GM19043 (cell line): ENCODE measurements at regions not wholly inside any gene's neighbourhood (a gene's known extent, or its start where the extent isn't known, plus 50 kb on each side); places are given as distances from the start of the nearest gene placed in this dataset.
A peak's percentile ranks its signal among the peaks of the same experiment; 100 is the strongest.
"Not testable (repeated sequence)": the region's sequence is repeated elsewhere in the genome, so short reads cannot be mapped to it uniquely, and the experiment has no call there.

Experiments used
- ATAC-seq: cut with Tn5 transposase; IDR thresholded peaks from one replicate; pipeline ENCODE4 v1.9.1; 2021; ENCODE audit warnings: low read depth; ENCODE audit not compliant: unreplicated experiment

- ATAC-seq: no peak
Observed at GRCh38 chr5:112034421-112034979, 277.5 kb upstream of the NREP start.

DNA sequence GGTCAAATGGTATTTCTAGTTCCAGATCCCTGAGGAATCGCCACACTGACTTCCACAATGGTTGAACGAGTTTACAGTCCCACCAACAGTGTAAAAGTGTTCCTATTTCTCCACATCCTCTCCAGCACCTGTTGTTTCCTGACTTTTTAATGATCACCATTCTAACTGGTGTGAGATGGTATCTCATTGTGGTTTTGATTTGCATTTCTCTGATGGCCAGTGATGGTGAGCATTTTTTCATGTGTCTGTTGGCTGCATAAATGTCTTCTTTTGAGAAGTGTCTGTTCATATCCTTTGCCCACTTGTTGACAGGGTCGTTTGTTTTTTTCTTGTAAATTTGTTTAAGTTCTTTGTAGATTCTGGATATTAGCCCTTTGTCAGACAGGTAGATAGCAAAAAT lies 269.9 kb upstream of the NREP start:
- not testable (repeated sequence) for ATAC-seq

DNA sequence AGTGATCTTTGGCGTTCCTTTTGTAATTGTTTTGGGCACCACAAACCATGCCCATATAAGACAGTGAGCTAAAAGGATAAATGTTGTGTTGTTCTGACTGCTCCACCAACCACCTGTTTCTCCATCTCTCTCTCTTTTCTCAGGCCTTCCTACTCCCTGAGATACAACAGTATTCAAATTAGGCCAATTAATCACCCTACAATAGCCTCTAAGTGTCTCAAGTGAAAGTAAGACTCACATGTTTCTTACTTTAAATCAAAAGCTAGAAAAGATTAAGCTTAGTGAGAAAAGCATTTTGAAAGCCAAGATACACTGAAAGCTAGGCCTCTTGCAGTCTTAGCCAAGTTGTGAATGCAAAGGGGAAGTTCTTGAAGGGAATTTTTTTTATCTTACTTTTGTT lies 268.8 kb upstream of the NREP start:
- ATAC-seq: peak; percentile 74

GRCh38 chr5:112024769-112025168 lies 267.8 kb upstream of the NREP start:
- no peak for ATAC-seq

- ATAC-seq: no peak
Observed at GRCh38 chr5:112024221-112024620, 267.2 kb upstream of the NREP start.

- ATAC-seq: no peak
Observed at GRCh38 chr5:112023766-112024165, 266.8 kb upstream of the NREP start.

- no peak for ATAC-seq
Observed at GRCh38 chr5:112018846-112019245, 261.9 kb upstream of the NREP start.

DNA sequence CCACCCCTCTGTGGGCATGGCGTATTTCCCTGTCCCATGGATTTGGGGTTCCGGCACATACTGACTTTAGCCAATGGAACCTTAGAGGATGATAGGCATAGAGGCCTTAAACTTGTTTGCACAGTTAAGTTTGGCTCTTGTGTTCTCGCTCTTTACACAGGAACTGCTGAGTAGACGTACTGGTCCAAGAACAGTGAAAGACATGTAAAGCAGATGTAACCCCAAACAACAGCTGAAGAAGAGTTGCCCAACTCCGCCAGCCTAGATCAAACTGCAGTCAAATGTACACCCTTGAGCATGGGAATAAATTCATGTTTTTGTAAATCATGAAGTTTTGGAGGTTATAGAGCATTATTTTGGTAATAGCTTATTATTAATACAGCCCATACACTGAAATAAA lies 260.0 kb upstream of the NREP start:
- ATAC-seq: no peak

- no peak for ATAC-seq
Observed at GRCh38 chr5:112014783-112015395, 257.9 kb upstream of the NREP start.

DNA sequence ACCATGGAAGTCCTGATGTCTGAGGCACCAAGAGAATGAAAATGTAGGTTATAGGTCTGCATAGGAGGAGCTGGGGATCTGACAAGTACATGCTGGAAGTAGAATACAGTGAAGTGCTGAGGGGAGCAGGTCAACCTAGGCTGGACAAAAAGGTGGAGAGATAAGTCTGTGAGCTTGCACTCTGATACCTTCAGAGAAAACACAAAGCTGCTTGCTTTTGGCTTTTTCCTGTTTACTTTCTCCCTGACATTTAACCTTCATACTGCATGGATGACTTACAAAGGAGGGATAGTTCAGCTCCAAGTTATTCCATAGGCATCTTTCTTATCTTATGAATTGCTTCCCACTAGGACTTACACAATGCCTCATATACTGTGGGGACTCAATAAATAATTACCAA lies 256.7 kb upstream of the NREP start:
- ATAC-seq: no peak

- no peak for ATAC-seq
Observed at GRCh38 chr5:112012104-112012503, 255.1 kb upstream of the NREP start.

DNA sequence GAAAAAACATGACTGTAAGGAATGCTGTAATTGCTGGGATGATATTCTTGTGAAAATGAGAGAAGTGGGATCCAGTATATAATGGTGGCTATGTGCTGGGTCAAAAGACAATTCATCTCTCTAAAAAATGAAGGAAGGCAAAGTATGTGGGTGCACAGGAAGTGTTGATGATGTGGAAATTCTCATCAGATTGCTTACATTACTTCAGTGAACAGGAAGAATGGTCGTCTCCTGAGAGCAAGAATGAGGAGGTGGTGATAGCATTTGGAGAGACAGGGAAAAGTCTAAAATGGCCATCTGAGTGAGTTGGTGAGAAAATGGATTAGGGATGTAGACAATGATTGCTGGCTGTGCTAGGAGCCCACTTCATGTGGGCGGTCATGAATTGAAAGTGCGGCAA lies 253.5 kb upstream of the NREP start:
- no peak for ATAC-seq

GRCh38 chr5:112006721-112007120 lies 249.7 kb upstream of the NREP start:
- no peak for ATAC-seq

DNA sequence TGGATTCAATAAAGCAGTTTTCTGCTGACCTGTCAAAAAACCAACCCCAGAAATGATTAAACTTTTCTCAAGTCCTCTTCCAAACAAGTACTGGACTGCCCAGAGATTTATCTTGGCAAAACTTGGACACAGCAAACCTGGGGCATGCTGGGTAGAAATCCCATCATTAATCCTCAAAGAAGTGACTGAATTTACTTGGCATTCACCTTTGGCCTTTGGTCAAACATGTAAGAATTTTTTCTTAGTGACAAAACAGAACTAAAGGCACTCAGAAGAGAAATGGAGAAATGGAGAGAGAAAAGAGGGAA lies 248.6 kb upstream of the NREP start:
- ATAC-seq: no peak

DNA sequence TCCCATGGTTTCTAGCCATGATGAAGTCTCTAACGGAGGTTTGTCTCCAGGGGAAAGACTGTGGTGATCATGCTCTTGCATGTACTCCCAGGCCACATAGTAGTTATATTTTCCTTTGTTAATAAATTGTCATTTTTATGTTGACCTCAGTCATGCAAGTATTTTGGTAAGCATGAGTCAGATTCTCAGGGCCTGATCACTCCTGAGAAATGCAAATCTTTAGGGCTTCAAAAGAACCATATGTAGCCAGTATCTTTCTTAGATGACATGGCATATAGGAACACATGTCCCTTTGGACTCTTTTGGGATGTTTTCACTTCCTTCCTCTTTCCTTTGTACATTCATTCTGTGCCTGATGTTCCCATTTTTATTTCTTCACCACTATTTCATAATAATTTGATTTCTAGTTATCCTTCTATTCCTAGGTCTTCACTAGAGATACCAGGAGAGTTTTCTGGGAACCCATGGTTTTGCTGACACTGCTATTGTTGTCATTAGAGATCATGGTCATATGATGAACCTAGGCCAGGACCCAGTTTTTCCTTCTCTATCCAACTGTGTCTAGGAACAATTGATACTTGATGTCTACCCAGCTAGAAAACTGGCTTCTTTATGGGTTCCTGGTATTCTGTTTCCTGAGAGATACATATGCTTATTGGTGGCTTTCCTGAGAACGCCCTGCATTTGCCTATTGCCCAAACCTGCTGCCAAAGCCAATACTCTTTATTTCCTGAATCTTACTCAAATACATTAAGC lies 248.1 kb upstream of the NREP start:
- ATAC-seq: peak; percentile 94

GRCh38 chr5:112002376-112002775 lies 245.4 kb upstream of the NREP start:
- no peak for ATAC-seq

- no peak for ATAC-seq
Observed at GRCh38 chr5:111999286-111999685, 242.3 kb upstream of the NREP start.

GRCh38 chr5:111998871-111999270 lies 241.9 kb upstream of the NREP start:
- ATAC-seq: no peak

- ATAC-seq: no peak
Observed at GRCh38 chr5:111997711-111998110, 240.7 kb upstream of the NREP start.

DNA sequence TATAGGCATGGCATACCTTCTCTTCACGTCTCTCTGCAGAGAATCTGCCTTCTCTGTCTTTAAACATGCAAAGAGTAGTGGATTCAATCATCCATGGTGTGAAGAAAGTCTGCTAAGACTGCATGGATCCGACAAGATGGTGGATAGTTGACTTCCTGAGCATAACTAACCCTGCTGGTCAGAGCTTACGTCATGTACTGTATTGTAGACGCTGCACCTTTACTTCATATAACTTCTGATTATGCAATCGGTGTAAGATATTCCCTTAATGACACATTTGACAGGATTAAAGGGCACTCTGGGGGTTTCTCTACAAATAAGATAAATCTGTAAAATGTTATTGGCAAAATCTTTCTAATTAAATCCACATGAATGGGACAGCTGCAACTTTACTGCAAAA lies 240.3 kb upstream of the NREP start:
- no peak for ATAC-seq

DNA sequence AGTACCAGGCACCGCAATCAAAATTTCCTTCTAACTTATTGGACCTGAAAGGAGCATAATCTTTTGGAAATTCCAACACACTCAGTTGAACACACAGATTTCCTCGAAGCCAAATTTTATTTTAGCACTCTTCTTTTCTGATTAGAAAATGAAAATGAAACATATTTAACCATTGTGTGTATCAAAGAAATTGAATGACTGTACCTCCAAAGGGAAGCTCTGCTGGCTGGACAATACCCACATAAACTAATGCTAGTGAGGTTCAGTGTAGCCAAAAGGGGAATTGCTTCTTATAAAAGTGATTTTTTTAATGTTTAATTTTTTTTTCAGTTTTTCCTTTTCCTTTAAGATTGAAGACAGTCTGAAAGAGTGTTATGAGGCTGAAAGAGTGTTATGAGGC lies 239.6 kb upstream of the NREP start:
- no peak for ATAC-seq

- no peak for ATAC-seq
Observed at GRCh38 chr5:111995701-111996100, 238.7 kb upstream of the NREP start.
